ENCODE measurements at regions not wholly inside any gene's neighbourhood (a gene's known extent, or its start where the extent isn't known, plus 50 kb on each side); places are given as distances from the start of the nearest gene placed in this dataset.

DNA sequence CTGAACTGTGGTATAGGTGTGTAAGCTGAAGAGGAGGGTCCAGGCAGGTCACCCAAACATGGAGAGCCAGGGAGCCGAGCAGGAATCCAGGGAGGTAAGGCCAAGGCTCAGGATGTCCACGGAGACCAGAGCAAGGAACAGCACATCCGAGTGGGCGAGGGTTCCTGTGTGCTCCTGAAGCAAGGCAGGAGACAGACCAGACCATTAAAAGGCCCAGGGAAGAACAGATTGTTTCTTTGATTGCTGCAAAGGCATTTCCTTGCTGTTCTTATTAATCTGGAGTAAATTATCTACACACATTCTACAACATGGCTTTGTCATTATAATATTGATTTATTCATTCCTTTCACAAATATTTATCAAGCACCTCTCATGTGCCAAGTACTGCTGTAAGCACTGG lies 50.1 kb upstream of the SPTBN1 start:
- Mint-ChIP-seq H3K27ac (ENCODE audit: unreplicated experiment) (no peak overlapping the region), H3K36me3 (ENCODE audit: low read depth, unreplicated experiment) (no peaks in the 10 kb centered on the region), H3K4me3 (ENCODE audit: unreplicated experiment) (no peak overlapping the region), H3K27me3 (ENCODE audit: low read depth, unreplicated experiment) (no peaks in the 10 kb centered on the region), H3K4me1 (ENCODE audit: low read depth, unreplicated experiment) (peaks cover 27% of the 10 kb centered on the region), H3K9me3 (ENCODE audit: unreplicated experiment) (peaks cover 3% of the 10 kb centered on the region)
- FAIRE-seq: no peak
- DNase-seq (ENCODE audit: low read depth): no peak
- Histone ChIP-seq H3K79me2 (ENCODE audit: insufficient read depth, low read length) (no peaks in the 10 kb centered on the region), H3K36me3 (ENCODE audit: insufficient read depth, low read length) (no peaks in the 10 kb centered on the region), H3K4me3 (ENCODE audit: insufficient read depth, low read depth, low read length) (no peak overlapping the region), H3K9me3 (ENCODE audit: insufficient read depth, low read depth, low read length) (no peaks in the 10 kb centered on the region), H2AFZ (ENCODE audit: low read depth, low read length) (no peak overlapping the region), H4K20me1 (ENCODE audit: insufficient read depth, low read length) (no peaks in the 10 kb centered on the region), H3K27ac (ENCODE audit: low read depth, low read length) (no peak overlapping the region), H3K4me2 (ENCODE audit: low read length) (no peak overlapping the region), H3K9ac (ENCODE audit: low read length) (no peak overlapping the region), H3K27me3 (ENCODE audit: insufficient read depth, low read length) (no peaks in the 10 kb centered on the region), H3K4me1 (ENCODE audit: insufficient read depth, low read length) (no peaks in the 10 kb centered on the region)
- no peak for TF ChIP-seq EZH2 (IDR thresholded peaks at IDR 0.05; ENCODE audit: insufficient read depth, low read length)
- TF ChIP-seq, protein P1, sequence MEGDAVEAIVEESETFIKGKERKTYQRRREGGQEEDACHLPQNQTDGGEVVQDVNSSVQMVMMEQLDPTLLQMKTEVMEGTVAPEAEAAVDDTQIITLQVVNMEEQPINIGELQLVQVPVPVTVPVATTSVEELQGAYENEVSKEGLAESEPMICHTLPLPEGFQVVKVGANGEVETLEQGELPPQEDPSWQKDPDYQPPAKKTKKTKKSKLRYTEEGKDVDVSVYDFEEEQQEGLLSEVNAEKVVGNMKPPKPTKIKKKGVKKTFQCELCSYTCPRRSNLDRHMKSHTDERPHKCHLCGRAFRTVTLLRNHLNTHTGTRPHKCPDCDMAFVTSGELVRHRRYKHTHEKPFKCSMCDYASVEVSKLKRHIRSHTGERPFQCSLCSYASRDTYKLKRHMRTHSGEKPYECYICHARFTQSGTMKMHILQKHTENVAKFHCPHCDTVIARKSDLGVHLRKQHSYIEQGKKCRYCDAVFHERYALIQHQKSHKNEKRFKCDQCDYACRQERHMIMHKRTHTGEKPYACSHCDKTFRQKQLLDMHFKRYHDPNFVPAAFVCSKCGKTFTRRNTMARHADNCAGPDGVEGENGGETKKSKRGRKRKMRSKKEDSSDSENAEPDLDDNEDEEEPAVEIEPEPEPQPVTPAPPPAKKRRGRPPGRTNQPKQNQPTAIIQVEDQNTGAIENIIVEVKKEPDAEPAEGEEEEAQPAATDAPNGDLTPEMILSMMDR (IDR thresholded peaks at IDR 0.05; ENCODE audit: insufficient read depth, low read depth, low read length): no peak

All from astrocyte (in vitro differentiated cells and primary cell).